ENCODE measurements at regions not wholly inside any gene's neighbourhood (a gene's known extent, or its start where the extent isn't known, plus 50 kb on each side); places are given as distances from the start of the nearest gene placed in this dataset.

GRCh38 chr9:20178197-20178596 lies 389.4 kb upstream of the SLC24A2 start:
- H3K9me3 Mint-ChIP-seq, result peaks cover 10% of the 10 kb centered on the region
- Histone ChIP-seq H3K4me1 (ENCODE audit: control insufficient read depth, insufficient read depth, low read length) (peaks cover 9% of the 10 kb centered on the region), H3K9ac (ENCODE audit: extremely low read depth, low read length, poor library complexity, severe bottlenecking) (no peak overlapping the region), H3K4me3 (ENCODE audit: low read length) (peak overlapping the region; percentile 10), H3K27me3 (ENCODE audit: control insufficient read depth, insufficient read depth, low read length, poor library complexity, severe bottlenecking) (no peaks in the 10 kb centered on the region), H3K36me3 (ENCODE audit: control insufficient read depth, insufficient read depth, low read length) (no peaks in the 10 kb centered on the region), H3K9me3 (ENCODE audit: control insufficient read depth, low read length) (no peaks in the 10 kb centered on the region), H3K27ac (ENCODE audit: low read depth, low read length) (no peak overlapping the region)
- H3K36me3 Mint-ChIP-seq (ENCODE audit: low read depth), result no peaks in the 10 kb centered on the region
- H3K4me1 Mint-ChIP-seq, result no peaks in the 10 kb centered on the region
- H3K27me3 Mint-ChIP-seq (ENCODE audit: insufficient read depth), result peaks cover 2% of the 10 kb centered on the region
- H3K4me3 Mint-ChIP-seq, result no peak overlapping the region
- TF ChIP-seq CTCF (conservative IDR thresholded peaks at IDR 0.05), result no peak
- 88% methylated on average over 1 of the region's 1 CpG for WGBS, 2 experiments (ENCODE audit: insufficient coverage in 1 of 2, insufficient read length in 1 of 2)
- DNase-seq, result no peak
- no peak overlapping the region for H3K27ac Mint-ChIP-seq

GRCh38 chr9:20170122-20170521 lies 381.3 kb upstream of the SLC24A2 start:
- Mint-ChIP-seq H3K9me3 (peaks cover 61% of the 10 kb centered on the region), H3K27ac (no peak overlapping the region), H3K27me3 (ENCODE audit: insufficient read depth) (no peaks in the 10 kb centered on the region), H3K4me1 (no peaks in the 10 kb centered on the region), H3K36me3 (ENCODE audit: low read depth) (no peaks in the 10 kb centered on the region), H3K4me3 (no peak overlapping the region)
- no peak for DNase-seq
- no peak for TF ChIP-seq CTCF (conservative IDR thresholded peaks at IDR 0.05)
- 93% methylated on average over 3 of the region's 3 CpGs; no CpG with 5 or more reads in 1 of the 2 experiments for WGBS, 2 experiments (ENCODE audit: insufficient coverage in 1 of 2, insufficient read length in 1 of 2)
- peaks cover 50% of the 10 kb centered on the region for H3K9me3 ChIP-seq (ENCODE audit: control insufficient read depth, low read length)
- no peaks in the 10 kb centered on the region for H3K27me3 ChIP-seq (ENCODE audit: control insufficient read depth, insufficient read depth, low read length, poor library complexity, severe bottlenecking)
- no peaks in the 10 kb centered on the region for H3K36me3 ChIP-seq (ENCODE audit: control insufficient read depth, insufficient read depth, low read length)
- H3K27ac ChIP-seq (ENCODE audit: low read depth, low read length), result no peak overlapping the region
- no peaks in the 10 kb centered on the region for H3K4me1 ChIP-seq (ENCODE audit: control insufficient read depth, insufficient read depth, low read length)
- no peak overlapping the region for H3K4me3 ChIP-seq (ENCODE audit: low read length)
- H3K9ac ChIP-seq (ENCODE audit: extremely low read depth, low read length, poor library complexity, severe bottlenecking), result no peak overlapping the region

- H3K9me3 ChIP-seq (ENCODE audit: control insufficient read depth, low read length), result no peaks in the 10 kb centered on the region
- H3K9ac ChIP-seq (ENCODE audit: extremely low read depth, low read length, poor library complexity, severe bottlenecking), result no peak overlapping the region
- DNase-seq, result no peak
- no peak overlapping the region for H3K4me3 ChIP-seq (ENCODE audit: low read length)
- no peak overlapping the region for H3K27ac ChIP-seq (ENCODE audit: low read depth, low read length)
- 89 to 93% methylated on average over 2 of the region's 3 CpGs for WGBS, 2 experiments (ENCODE audit: insufficient coverage in 1 of 2, insufficient read length in 1 of 2)
- H3K4me1 ChIP-seq (ENCODE audit: control insufficient read depth, insufficient read depth, low read length), result no peaks in the 10 kb centered on the region
- peaks cover 1% of the 10 kb centered on the region for H3K4me1 Mint-ChIP-seq
- peaks cover 7% of the 10 kb centered on the region for H3K27me3 Mint-ChIP-seq (ENCODE audit: insufficient read depth)
- H3K27ac Mint-ChIP-seq, result no peak overlapping the region
- no peaks in the 10 kb centered on the region for H3K9me3 Mint-ChIP-seq
- no peaks in the 10 kb centered on the region for H3K36me3 ChIP-seq (ENCODE audit: control insufficient read depth, insufficient read depth, low read length)
- peaks cover 8% of the 10 kb centered on the region for H3K27me3 ChIP-seq (ENCODE audit: control insufficient read depth, insufficient read depth, low read length, poor library complexity, severe bottlenecking)
- no peaks in the 10 kb centered on the region for H3K36me3 Mint-ChIP-seq (ENCODE audit: low read depth)
- TF ChIP-seq CTCF (conservative IDR thresholded peaks at IDR 0.05), result no peak
- H3K4me3 Mint-ChIP-seq, result no peak overlapping the region
Measured at GRCh38 chr9:20152151-20152725, 363.4 kb upstream of the SLC24A2 start.

All from endodermal cell (in vitro differentiated cells).